BLaER1 (cell line): ENCODE measurements at regions not wholly inside any gene's neighbourhood (a gene's known extent, or its start where the extent isn't known, plus 50 kb on each side); places are given as distances from the start of the nearest gene placed in this dataset.

Source experiments
- H3K27ac ChIP-seq: shearing (Covaris generic); formaldehyde crosslinking; 2 replicates; pipeline ENCODE4 v1.8.1; 2022
- H3K27me3 ChIP-seq: shearing (Covaris generic); formaldehyde crosslinking; 2 replicates; pipeline ENCODE4 v1.8.1; 2022
- H3K36me3 ChIP-seq: shearing (Covaris generic); formaldehyde crosslinking; 2 replicates; pipeline ENCODE4 v1.8.1; 2022
- H3K4me1 ChIP-seq: shearing (Covaris generic); formaldehyde crosslinking; 2 replicates; pipeline ENCODE4 v1.8.1; 2022
- H3K4me2 ChIP-seq: shearing (Covaris generic); formaldehyde crosslinking; 2 replicates; pipeline ENCODE4 v1.8.1; 2022
- H3K4me3 ChIP-seq: shearing (Covaris generic); formaldehyde crosslinking; 2 replicates; pipeline ENCODE4 v1.8.1; 2022
- H3K9ac ChIP-seq: shearing (Covaris generic); formaldehyde crosslinking; 2 replicates; pipeline ENCODE4 v1.8.1; 2022
- H3K9me3 ChIP-seq: shearing (Covaris generic); formaldehyde crosslinking; 2 replicates; pipeline ENCODE4 v1.8.1; 2022
- H4K20me1 ChIP-seq: shearing (Covaris generic); formaldehyde crosslinking; 2 replicates; pipeline ENCODE4 v1.8.1; 2022
- Cebpa-rat ChIP-seq: shearing (Covaris generic); IDR thresholded peaks from 2 replicates; pipeline ENCODE4 v1.8.1; 2022

DNA sequence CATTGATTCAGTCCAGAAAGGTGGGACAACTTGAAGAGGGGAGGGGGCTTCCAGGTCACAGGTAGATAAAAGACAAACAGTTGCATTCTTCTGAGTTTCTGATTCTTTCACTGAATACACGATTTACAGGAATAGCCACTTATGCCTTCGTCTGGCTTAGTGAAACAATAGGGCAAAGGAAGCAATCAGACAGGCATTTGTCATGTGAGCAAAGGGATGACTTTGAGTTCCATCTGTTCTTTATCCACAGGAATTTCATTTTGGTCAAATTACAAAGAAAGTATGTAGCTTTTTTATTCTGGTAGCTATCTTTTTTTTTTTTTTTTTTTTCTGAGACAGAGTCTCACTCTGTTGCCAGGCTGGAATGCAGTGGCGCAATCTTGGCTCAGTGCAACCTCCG lies 202.5 kb downstream of the TTLL7 start:
- no peak overlapping the region for H3K4me3 ChIP-seq
- no peaks in the 10 kb centered on the region for H3K9me3 ChIP-seq
- no peaks in the 10 kb centered on the region for H3K27me3 ChIP-seq
- H3K9ac ChIP-seq: no peak overlapping the region
- no peak for TF ChIP-seq Cebpa-rat
- H3K4me2 ChIP-seq: no peak overlapping the region
- no peak overlapping the region for H3K27ac ChIP-seq
- H4K20me1 ChIP-seq: no peaks in the 10 kb centered on the region
- no peaks in the 10 kb centered on the region for H3K4me1 ChIP-seq
- no peaks in the 10 kb centered on the region for H3K36me3 ChIP-seq

DNA sequence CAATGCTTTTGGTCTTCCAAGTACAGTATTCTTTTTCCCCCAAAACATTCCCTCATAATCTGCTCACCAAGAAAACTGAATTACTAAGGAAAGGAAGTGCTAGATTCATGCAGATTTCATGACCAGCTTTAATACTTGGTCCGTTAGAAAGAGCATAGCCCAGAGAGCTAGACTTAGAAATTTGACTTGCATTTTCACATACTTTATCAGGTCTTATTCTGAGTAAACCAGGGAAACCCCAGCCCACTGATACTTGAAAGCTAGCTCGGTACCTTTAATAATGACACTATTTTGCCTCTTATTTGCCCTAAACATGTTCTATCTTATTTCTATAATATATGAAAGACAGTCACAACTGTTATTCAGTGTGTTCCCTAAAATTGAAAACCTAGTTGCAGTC lies 204.5 kb downstream of the TTLL7 start:
- Histone ChIP-seq H3K9ac (no peak overlapping the region), H3K4me1 (no peaks in the 10 kb centered on the region), H4K20me1 (no peaks in the 10 kb centered on the region), H3K4me3 (no peak overlapping the region), H3K4me2 (no peak overlapping the region), H3K27me3 (no peaks in the 10 kb centered on the region), H3K9me3 (no peaks in the 10 kb centered on the region), H3K36me3 (no peaks in the 10 kb centered on the region), H3K27ac (no peak overlapping the region)
- TF ChIP-seq Cebpa-rat: no peak

DNA sequence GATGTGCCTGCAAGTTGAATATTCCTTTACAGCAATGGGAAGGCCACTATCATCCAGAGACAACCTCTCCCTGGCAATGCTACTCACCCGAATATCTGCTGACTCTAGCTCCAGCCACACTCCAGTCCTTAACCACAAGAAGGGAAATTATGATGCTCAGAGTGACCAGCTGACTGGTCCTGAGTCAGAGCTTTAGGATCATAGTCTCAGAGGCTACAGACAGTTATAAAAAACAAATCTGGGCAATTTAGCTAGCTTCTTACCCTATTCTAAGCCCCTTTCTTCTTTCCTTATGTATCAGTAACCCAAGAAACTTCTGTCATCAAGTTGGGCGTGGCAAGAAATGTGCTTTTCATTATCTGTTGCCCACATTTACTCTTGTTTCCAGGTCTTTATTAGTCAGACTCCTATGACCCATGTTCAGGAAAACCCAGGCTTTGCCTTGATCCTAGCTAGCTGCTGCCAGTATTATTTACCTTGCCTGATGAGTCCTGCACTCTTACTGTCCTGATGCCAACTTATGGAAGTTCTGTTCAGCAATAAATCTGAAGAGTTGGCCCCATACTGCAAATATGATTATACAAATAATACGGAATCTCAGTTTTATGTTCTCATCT lies 207.0 kb downstream of the TTLL7 start:
- no peaks in the 10 kb centered on the region for H3K9me3 ChIP-seq
- H3K27ac ChIP-seq: no peak overlapping the region
- no peak for TF ChIP-seq Cebpa-rat
- H3K36me3 ChIP-seq: no peaks in the 10 kb centered on the region
- no peak overlapping the region for H3K9ac ChIP-seq
- H3K4me2 ChIP-seq: no peak overlapping the region
- no peaks in the 10 kb centered on the region for H4K20me1 ChIP-seq
- H3K4me1 ChIP-seq: no peaks in the 10 kb centered on the region
- H3K27me3 ChIP-seq: no peaks in the 10 kb centered on the region
- H3K4me3 ChIP-seq: no peak overlapping the region

DNA sequence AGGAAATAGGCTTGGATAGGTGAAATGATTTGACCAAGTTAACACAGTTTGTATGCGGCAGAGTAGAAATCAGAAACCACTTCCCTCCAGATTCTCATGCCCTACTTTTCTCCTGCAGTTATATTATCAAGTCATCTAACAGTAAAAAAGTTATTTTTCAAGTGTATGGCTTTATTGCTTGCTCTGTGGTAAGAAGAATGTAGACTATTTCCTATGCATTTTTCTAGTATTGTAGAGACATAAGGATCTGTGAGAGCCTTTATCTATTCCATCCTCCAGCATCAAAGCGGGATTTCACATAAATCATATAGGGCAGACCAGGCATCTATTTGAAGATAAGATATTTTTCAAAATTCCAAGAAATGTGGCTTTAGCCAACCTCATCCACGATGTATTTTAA lies 208.5 kb downstream of the TTLL7 start:
- no peaks in the 10 kb centered on the region for H3K36me3 ChIP-seq
- no peak for TF ChIP-seq Cebpa-rat
- H3K27me3 ChIP-seq: no peaks in the 10 kb centered on the region
- H4K20me1 ChIP-seq: no peaks in the 10 kb centered on the region
- H3K9ac ChIP-seq: no peak overlapping the region
- no peaks in the 10 kb centered on the region for H3K4me1 ChIP-seq
- no peak overlapping the region for H3K27ac ChIP-seq
- H3K4me3 ChIP-seq: no peak overlapping the region
- no peaks in the 10 kb centered on the region for H3K9me3 ChIP-seq
- H3K4me2 ChIP-seq: no peak overlapping the region

DNA sequence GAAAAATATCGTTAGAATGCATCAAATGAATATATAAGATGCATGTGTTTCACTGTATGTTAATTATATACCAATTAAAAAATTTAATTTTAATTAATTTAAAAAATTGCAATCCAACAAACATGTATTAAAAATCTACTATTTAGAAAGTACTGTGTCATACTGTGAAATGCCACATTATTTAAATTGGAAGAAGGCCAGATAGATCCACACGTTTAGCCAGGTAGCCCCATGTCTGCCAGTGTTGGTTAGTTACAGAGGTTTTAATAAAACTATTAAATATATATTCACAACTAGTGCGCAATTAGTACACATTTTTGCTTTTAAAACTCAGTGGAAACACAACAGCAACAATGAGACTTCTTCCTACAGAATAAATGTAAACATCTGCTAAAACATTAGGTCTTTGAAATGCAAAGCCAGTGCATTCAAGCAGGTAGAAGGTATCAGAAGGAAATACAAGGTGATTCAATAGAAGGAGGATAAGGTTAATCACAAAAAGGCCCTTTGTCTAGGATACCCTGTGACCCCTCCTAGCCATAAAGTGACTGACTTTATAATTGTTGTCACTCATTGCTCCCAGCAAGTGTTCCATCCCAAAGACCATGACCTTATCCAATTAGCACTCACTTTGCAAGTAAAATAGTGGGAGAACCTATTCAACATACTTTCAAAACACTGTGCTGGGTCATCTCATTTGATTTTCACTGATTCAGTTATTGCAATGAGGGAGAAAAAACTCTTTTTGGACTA lies 211.5 kb downstream of the TTLL7 start:
- no peaks in the 10 kb centered on the region; the same call in 1 of the 2 replicates for H3K9me3 ChIP-seq
- TF ChIP-seq Cebpa-rat: no peak
- no peak overlapping the region for H3K9ac ChIP-seq
- H4K20me1 ChIP-seq: no peaks in the 10 kb centered on the region
- no peaks in the 10 kb centered on the region for H3K36me3 ChIP-seq
- no peak overlapping the region for H3K27ac ChIP-seq
- H3K4me2 ChIP-seq: no peak overlapping the region
- H3K4me1 ChIP-seq: no peaks in the 10 kb centered on the region
- no peaks in the 10 kb centered on the region for H3K27me3 ChIP-seq
- no peak overlapping the region for H3K4me3 ChIP-seq

DNA sequence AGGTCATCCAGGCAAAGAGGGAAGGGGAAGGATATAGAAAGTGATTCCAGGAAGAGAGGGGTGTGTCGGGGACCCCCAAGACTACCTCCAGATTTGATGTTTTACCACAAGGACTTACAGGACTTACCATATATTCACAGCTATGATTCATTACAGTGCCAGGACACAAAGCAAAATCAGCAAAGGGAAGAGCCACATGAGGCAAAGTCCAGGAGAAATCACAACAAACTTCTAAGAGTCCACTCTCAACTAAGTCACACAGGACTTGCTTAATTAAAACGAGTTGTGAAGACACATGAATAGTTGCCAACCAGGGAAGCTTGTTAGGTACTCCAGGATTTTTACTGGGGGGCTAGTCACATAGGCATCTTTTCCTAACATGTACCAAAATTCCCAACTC lies 217.3 kb downstream of the TTLL7 start:
- no peaks in the 10 kb centered on the region; the same call in 1 of the 2 replicates for H3K9me3 ChIP-seq
- no peak for TF ChIP-seq Cebpa-rat
- H3K27ac ChIP-seq: no peak overlapping the region
- H3K36me3 ChIP-seq: no peaks in the 10 kb centered on the region
- H3K27me3 ChIP-seq: no peaks in the 10 kb centered on the region
- no peak overlapping the region for H3K9ac ChIP-seq
- H3K4me1 ChIP-seq: no peaks in the 10 kb centered on the region
- H4K20me1 ChIP-seq: no peaks in the 10 kb centered on the region
- H3K4me3 ChIP-seq: no peak overlapping the region
- H3K4me2 ChIP-seq: no peak overlapping the region

DNA sequence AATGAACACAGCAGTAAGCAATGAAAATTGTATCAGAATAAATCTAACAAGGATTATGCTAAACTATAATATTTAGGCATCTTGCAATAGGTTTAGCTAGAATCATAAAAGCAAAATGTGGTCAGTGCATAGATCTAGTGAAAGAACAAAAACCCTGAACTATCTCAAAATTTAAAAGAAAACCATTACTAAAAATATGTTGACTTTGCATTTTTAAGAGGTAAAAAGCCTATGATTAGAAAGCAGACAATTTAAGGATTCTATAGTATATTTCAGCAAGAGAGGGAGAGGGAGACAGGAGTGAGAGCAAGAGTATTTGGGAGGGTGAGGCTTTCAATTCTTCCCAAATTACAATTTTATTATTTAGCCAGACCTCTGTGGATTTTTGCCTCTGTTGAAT lies 219.4 kb downstream of the TTLL7 start:
- Histone ChIP-seq H3K4me2 (no peak overlapping the region), H3K9ac (no peak overlapping the region), H3K27ac (no peak overlapping the region), H3K4me1 (no peaks in the 10 kb centered on the region), H3K4me3 (no peak overlapping the region), H3K9me3 (no peaks in the 10 kb centered on the region; the same call in 1 of the 2 replicates), H3K27me3 (no peaks in the 10 kb centered on the region), H4K20me1 (no peaks in the 10 kb centered on the region), H3K36me3 (no peaks in the 10 kb centered on the region)
- no peak for TF ChIP-seq Cebpa-rat

DNA sequence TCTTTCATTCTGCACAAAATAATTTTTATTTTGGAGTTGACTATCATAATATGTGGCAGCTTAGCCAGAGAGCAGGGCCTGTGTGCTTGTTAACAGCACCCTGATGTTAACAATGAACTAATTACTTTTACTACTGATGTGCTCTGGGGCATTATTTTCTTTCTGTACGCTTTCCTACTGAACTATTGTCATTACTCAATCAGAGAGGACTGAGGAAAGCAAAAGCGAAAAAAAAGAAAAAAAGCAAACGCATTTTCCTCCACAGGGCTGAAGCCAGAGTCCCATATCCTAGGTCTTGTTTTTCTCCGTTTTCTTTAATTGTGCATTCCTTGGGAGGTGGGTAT lies 221.2 kb downstream of the TTLL7 start:
- Histone ChIP-seq H3K9ac (no peak overlapping the region), H3K9me3 (no peaks in the 10 kb centered on the region), H3K4me1 (no peaks in the 10 kb centered on the region), H4K20me1 (no peaks in the 10 kb centered on the region), H3K36me3 (no peaks in the 10 kb centered on the region), H3K4me3 (no peak overlapping the region), H3K27ac (no peak overlapping the region), H3K4me2 (no peak overlapping the region), H3K27me3 (no peaks in the 10 kb centered on the region)
- no peak for TF ChIP-seq Cebpa-rat

DNA sequence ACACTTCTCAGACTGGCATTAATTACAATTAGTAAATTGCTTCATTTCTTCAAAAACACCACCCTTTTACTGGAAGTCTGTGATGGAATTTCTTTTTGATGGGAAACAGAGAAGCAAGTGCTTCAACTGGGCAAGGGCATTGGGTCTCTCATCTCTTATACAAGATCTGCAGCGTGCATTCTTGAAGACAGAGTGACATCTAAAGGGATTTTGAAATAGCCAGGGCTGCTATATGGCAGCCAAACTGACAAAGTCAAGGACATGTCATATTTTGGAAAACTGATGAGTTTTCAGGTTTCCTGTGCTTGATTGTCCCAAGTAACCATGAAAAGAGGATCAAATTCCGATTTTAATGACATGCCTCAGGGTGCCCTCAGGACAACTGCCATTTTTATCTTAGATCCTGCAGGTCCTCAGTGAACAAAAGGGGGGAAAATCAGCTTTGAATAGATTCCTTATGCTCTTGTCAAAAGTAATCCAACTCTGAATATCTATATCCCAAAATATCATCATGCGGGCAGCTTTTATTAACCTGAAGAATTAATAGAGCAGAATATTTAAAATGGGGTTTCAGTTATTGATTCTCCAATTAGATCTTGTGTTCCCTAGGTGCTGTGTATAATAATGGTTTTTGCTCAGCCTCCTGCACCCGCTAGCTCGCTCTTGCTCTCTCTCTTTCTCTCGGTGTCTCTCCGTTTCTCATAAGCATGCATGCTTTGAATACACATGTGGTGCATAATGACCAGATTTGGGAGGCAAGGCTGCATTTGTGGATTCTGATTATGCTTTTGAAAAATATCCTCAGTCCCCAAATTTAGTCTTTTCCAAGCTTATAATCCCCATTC lies 221.8 kb downstream of the TTLL7 start:
- Histone ChIP-seq H3K4me1 (no peaks in the 10 kb centered on the region), H3K9ac (no peak overlapping the region), H3K27ac (no peak overlapping the region), H3K9me3 (no peaks in the 10 kb centered on the region), H3K36me3 (no peaks in the 10 kb centered on the region), H3K4me2 (no peak overlapping the region), H3K27me3 (no peaks in the 10 kb centered on the region), H4K20me1 (no peaks in the 10 kb centered on the region), H3K4me3 (no peak overlapping the region)
- no peak for TF ChIP-seq Cebpa-rat

DNA sequence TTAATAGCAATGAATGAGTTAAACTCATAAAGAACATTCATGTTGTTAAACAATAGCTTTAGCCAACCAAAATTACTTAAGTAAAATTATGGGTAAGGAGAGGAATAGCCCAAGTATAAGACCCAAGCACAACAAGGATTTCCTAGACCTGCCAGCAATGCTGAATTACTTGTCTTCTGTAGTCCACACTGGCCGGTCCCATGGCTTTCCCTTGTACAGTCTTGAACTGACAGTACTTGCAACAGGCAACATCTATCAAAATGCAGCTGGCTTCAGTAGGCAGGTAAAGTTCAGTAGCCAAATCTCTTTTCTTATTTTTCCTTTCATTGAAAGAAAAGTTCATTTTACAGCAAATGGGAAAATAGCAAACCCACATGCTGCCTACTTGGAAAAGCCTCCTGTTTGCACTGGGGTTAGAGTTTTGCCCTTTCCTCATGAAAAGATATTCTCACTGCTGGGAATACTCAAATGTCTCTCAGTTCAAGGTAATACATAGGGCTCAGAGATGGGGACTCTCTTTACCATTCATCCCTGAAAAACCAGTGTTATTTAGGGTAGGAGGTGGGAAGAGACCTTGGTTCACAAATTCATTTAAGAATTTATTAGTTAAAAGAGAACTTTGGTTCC lies 222.8 kb downstream of the TTLL7 start:
- no peak for TF ChIP-seq Cebpa-rat
- H3K4me2 ChIP-seq: no peak overlapping the region
- no peaks in the 10 kb centered on the region for H3K9me3 ChIP-seq
- no peaks in the 10 kb centered on the region for H3K4me1 ChIP-seq
- no peak overlapping the region for H3K9ac ChIP-seq
- no peaks in the 10 kb centered on the region for H3K36me3 ChIP-seq
- no peaks in the 10 kb centered on the region for H3K27me3 ChIP-seq
- no peaks in the 10 kb centered on the region for H4K20me1 ChIP-seq
- no peak overlapping the region for H3K4me3 ChIP-seq
- H3K27ac ChIP-seq: no peak overlapping the region
